Neural cell (in vitro differentiated cells): ENCODE measurements at regions not wholly inside any gene's neighbourhood (a gene's known extent, or its start where the extent isn't known, plus 50 kb on each side); places are given as distances from the start of the nearest gene placed in this dataset.

Experiments
- CTCF ChIP-seq: fragments of 450-650 bp; IDR thresholded peaks from 2 replicates; pipeline ENCODE4 v1.5.1; 2014; ENCODE audit warnings: antibody characterized with exemption, mild to moderate bottlenecking, moderate library complexity; ENCODE audit not compliant: poor library complexity, severe bottlenecking
- EZH2 ChIP-seq: fragments of 200-600, 300-800 bp; shearing (Covaris generic), sonication (generic); IDR thresholded peaks from 2 replicates; pipeline ENCODE4 v1.6.1; 2014; ENCODE audit warnings: antibody characterized with exemption, low read length, borderline replicate concordance, mild to moderate bottlenecking; ENCODE audit not compliant: insufficient read depth, poor library complexity, severe bottlenecking
- MXI1 ChIP-seq: fragments of 450-650 bp; conservative IDR thresholded peaks from 2 replicates; pipeline ENCODE4 v1.6.1; 2014; ENCODE audit warnings: antibody characterized with exemption, mild to moderate bottlenecking; ENCODE audit not compliant: poor library complexity, severe bottlenecking
- POLR2AphosphoS5 ChIP-seq: IDR thresholded peaks from 2 replicates; pipeline ENCODE4 v1.6.1; 2012
- TAF1 ChIP-seq: IDR thresholded peaks from 2 replicates; pipeline ENCODE4 v1.6.1; 2012; ENCODE audit warnings: low read depth

- no peak for TF ChIP-seq CTCF
- TF ChIP-seq MXI1: no peak
- TF ChIP-seq POLR2AphosphoS5: no peak
- no peak for TF ChIP-seq EZH2
- TF ChIP-seq TAF1: no peak
These were observed 178.9 kb downstream of the SREK1 start for GRCh38 chr5:66322786-66323528.
